Breast epithelium (tissue), 4 donors: ENCODE measurements at regions not wholly inside any gene's neighbourhood (a gene's known extent, or its start where the extent isn't known, plus 50 kb on each side); places are given as distances from the start of the nearest gene placed in this dataset.

ENCODE experiments used
- DNase-seq, 2 donors: peaks; one replicate each; pipeline ENCODE4 v3.0.0-alpha.2; 2019; ENCODE audit warnings: low spot score in 2 of 2
- H3K27ac ChIP-seq, 2 donors: fragments of 200-600 bp; sonication (generic) in 1 of 2; one replicate each; pipeline ENCODE4 v1.5.1; 2016 to 2019; ENCODE audit warnings: mild to moderate bottlenecking in 1 of 2
- H3K27me3 ChIP-seq, 2 donors: fragments of 200-600 bp; sonication (generic) in 1 of 2; one replicate each; pipeline versions ENCODE4 v1.5.1 to v1.6.0; 2017 to 2019; ENCODE audit warnings: control low read depth in 1 of 2, mild to moderate bottlenecking in 1 of 2
- H3K36me3 ChIP-seq: fragments of 200-600 bp; one replicate; pipeline ENCODE4 v1.5.1; 2019
- H3K4me1 ChIP-seq, 2 donors: fragments of 200-600 bp; sonication (generic); one replicate each; pipeline ENCODE4 v1.5.1; 2016 to 2019; ENCODE audit warnings: control low read depth in 1 of 2
- H3K4me3 ChIP-seq, 3 donors: fragments of 200-600 bp; sonication (generic); 1 replicate in 2 of 3; 2 replicates in 1 of 3; pipeline ENCODE4 v1.5.1; 2016 to 2019; ENCODE audit warnings: mild to moderate bottlenecking in 3 of 3, moderate library complexity in 2 of 3
- H3K9me3 ChIP-seq, 2 donors: fragments of 200-600 bp; sonication (generic) in 1 of 2; one replicate each; pipeline ENCODE4 v1.5.1; 2016 to 2019; ENCODE audit warnings: control low read depth in 1 of 2
- CTCF ChIP-seq, 3 donors: fragments of 450-650 bp; IDR thresholded peaks; one replicate each; pipeline ENCODE4 v1.5.1; 2016 to 2017; ENCODE audit warnings: antibody characterized with exemption in 3 of 3, mild to moderate bottlenecking in 3 of 3, moderate library complexity in 3 of 3
- POLR2A ChIP-seq: fragments of 450-650 bp; IDR thresholded peaks from one replicate; pipeline ENCODE4 v1.6.1; 2016; ENCODE audit warnings: antibody characterized with exemption, mild to moderate bottlenecking, moderate library complexity
- POLR2AphosphoS5 ChIP-seq, 3 donors: sonication (generic); formaldehyde crosslinking; IDR thresholded peaks; one replicate each; pipeline ENCODE4 v1.6.1; 2017; ENCODE audit warnings: antibody characterized with exemption in 3 of 3
- intact Hi-C: fragments of 100-400 bp; cut with DNase I; formaldehyde crosslinking; loops from one replicate; pipeline ENCODE4 v1.15.1; 2023; ENCODE audit warnings: low total_unique reads

GRCh38 chr2:16191431-16192200, 251.3 kb downstream of the MYCN start:
- DNase-seq, result no peak
- Histone ChIP-seq H3K36me3 (no peaks in the 10 kb centered on the region), H3K27me3 (no peaks in the 10 kb centered on the region), H3K4me1 (no peaks in the 10 kb centered on the region), H3K27ac (no peak overlapping the region), H3K9me3 (no peaks in the 10 kb centered on the region), H3K4me3 (no peak overlapping the region)
- no peak for TF ChIP-seq POLR2A
- TF ChIP-seq POLR2AphosphoS5 (IDR thresholded peaks at IDR 0.05), result no peak
- no peak for TF ChIP-seq CTCF (IDR thresholded peaks at IDR 0.05)
- intact Hi-C loops, result no loop called here

GRCh38 chr2:16190446-16191270, 250.3 kb downstream of the MYCN start:
- Histone ChIP-seq H3K9me3 (no peaks in the 10 kb centered on the region), H3K4me1 (no peaks in the 10 kb centered on the region), H3K27ac (no peak overlapping the region), H3K27me3 (no peaks in the 10 kb centered on the region), H3K36me3 (no peaks in the 10 kb centered on the region), H3K4me3 (no peak overlapping the region)
- DNase-seq, result no peak
- TF ChIP-seq POLR2A (no peak), POLR2AphosphoS5 (IDR thresholded peaks at IDR 0.05) (no peak), CTCF (IDR thresholded peaks at IDR 0.05) (no peak)
- intact Hi-C loops, result no loop called here

- intact Hi-C loops, result no loop called here
- no peaks in the 10 kb centered on the region for H3K36me3 ChIP-seq
- H3K9me3 ChIP-seq, result no peaks in the 10 kb centered on the region
- no peaks in the 10 kb centered on the region for H3K27me3 ChIP-seq
- no peaks in the 10 kb centered on the region for H3K4me1 ChIP-seq
- no peak for TF ChIP-seq POLR2AphosphoS5 (IDR thresholded peaks at IDR 0.05)
- no peak for TF ChIP-seq CTCF (IDR thresholded peaks at IDR 0.05)
- TF ChIP-seq POLR2A, result no peak
- H3K4me3 ChIP-seq, result no peak overlapping the region
- no peak overlapping the region for H3K27ac ChIP-seq
- DNase-seq, result no peak
These were observed 249.4 kb downstream of the MYCN start for GRCh38 chr2:16189836-16190160.

- no peak for TF ChIP-seq CTCF (IDR thresholded peaks at IDR 0.05)
- no peak for TF ChIP-seq POLR2A
- TF ChIP-seq POLR2AphosphoS5 (IDR thresholded peaks at IDR 0.05), result no peak
- no peak for DNase-seq
- intact Hi-C loops, result no loop called here
- H3K9me3 ChIP-seq, result no peaks in the 10 kb centered on the region
- no peaks in the 10 kb centered on the region for H3K27me3 ChIP-seq
- no peaks in the 10 kb centered on the region for H3K4me1 ChIP-seq
- no peaks in the 10 kb centered on the region for H3K36me3 ChIP-seq
- no peak overlapping the region for H3K27ac ChIP-seq
- no peak overlapping the region for H3K4me3 ChIP-seq
These were observed 248.9 kb downstream of the MYCN start for GRCh38 chr2:16189029-16189835.
